ENCODE measurements at regions not wholly inside any gene's neighbourhood (a gene's known extent, or its start where the extent isn't known, plus 50 kb on each side); places are given as distances from the start of the nearest gene placed in this dataset.

DNA sequence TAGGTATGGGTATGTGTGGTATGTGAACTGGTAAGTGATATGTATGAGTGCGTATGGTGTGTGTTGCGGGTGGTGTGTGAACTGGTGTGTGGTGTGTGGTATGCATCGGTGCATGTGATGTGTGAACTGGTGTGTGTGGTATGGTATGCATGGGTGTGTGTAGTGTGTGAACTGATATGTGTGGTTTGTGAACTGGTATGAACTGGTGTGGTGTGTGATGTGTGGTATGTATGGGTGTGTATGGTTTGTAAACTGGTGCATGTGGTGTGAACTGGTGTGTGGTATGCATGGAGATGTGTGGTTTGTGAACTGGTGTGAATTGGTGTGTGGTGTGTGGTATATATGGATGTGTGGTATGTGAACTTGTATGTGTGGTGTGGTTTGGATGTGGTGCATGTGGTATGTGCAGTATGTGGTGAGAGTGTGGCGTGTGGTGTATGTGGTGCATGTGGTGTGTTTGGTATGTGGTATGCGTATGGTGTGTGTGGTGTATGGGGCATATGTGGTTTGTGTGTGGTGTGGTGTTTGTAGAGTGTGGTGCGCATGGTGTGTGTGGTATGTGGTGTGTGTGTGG lies 208.9 kb upstream of the TNP1 start:
- BruUV-seq (replicated peaks) = no TSS peak
- ATAC-seq = no peak
- no peak overlapping the region for H3K27ac ChIP-seq (ENCODE audit: low read length)
- TF ChIP-seq, protein P1, sequence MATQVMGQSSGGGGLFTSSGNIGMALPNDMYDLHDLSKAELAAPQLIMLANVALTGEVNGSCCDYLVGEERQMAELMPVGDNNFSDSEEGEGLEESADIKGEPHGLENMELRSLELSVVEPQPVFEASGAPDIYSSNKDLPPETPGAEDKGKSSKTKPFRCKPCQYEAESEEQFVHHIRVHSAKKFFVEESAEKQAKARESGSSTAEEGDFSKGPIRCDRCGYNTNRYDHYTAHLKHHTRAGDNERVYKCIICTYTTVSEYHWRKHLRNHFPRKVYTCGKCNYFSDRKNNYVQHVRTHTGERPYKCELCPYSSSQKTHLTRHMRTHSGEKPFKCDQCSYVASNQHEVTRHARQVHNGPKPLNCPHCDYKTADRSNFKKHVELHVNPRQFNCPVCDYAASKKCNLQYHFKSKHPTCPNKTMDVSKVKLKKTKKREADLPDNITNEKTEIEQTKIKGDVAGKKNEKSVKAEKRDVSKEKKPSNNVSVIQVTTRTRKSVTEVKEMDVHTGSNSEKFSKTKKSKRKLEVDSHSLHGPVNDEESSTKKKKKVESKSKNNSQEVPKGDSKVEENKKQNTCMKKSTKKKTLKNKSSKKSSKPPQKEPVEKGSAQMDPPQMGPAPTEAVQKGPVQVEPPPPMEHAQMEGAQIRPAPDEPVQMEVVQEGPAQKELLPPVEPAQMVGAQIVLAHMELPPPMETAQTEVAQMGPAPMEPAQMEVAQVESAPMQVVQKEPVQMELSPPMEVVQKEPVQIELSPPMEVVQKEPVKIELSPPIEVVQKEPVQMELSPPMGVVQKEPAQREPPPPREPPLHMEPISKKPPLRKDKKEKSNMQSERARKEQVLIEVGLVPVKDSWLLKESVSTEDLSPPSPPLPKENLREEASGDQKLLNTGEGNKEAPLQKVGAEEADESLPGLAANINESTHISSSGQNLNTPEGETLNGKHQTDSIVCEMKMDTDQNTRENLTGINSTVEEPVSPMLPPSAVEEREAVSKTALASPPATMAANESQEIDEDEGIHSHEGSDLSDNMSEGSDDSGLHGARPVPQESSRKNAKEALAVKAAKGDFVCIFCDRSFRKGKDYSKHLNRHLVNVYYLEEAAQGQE (IDR thresholded peaks at IDR 0.05; ENCODE audit: insufficient read depth in 1 of 2, low read depth in 2 of 2, low read length in 1 of 2) = no peak
- TF ChIP-seq TCF7L2 (IDR thresholded peaks at IDR 0.05; ENCODE audit: low read depth, low read length) = no peak
- no peak overlapping the region for H3K4me3 ChIP-seq (ENCODE audit: low read depth in 2 of 2, low read length in 2 of 2)
- DNase-seq (ENCODE audit: low read depth, low spot score) = no peak
- H3K9me3 ChIP-seq (ENCODE audit: control insufficient read depth, insufficient read depth, low read depth, low read length) = no peaks in the 10 kb centered on the region
- no peaks in the 10 kb centered on the region for H3K4me1 ChIP-seq (ENCODE audit: control insufficient read depth, insufficient read depth, low read length)
- in situ Hi-C loops (cut with HindIII; ENCODE audit: low pct_unique_long_range_greater_than_20kb, low sequenced_read_pairs) (no loop called here), intact Hi-C loops (cut with micrococcal nuclease; ENCODE audit: unreplicated experiment) (no loop called here)
- POLR2A ChIA-PET = no interaction called here
- H3K27me3 ChIP-seq (ENCODE audit: control insufficient read depth, insufficient read depth, low read length) = no peaks in the 10 kb centered on the region
- H3K36me3 ChIP-seq (ENCODE audit: control insufficient read depth, insufficient read depth, low read length) = no peaks in the 10 kb centered on the region
- CTCF ChIA-PET = no interaction called here

DNA sequence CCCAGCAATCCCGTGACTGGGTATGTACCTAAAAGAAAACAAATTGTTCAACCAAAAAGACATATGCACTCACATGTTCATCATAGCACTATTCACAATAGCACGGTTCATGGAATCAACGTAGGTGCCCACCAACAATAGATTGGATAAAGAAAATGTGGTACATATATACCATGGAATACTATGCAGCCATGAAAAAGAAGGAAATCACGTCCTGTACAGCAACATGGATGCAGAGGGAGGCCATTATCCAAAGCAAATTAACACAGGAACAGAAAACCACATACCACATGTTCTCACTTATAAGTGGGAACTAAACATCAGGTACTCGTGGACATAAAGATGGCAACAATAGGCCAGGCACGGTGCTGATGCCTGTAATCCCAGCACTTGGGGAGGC lies 207.9 kb upstream of the TNP1 start:
- ATAC-seq (no peak), DNase-seq (ENCODE audit: low read depth, low spot score) (no peak)
- no peaks in the 10 kb centered on the region for H3K4me1 ChIP-seq (ENCODE audit: control insufficient read depth, insufficient read depth, low read length)
- no peak overlapping the region for H3K27ac ChIP-seq (ENCODE audit: low read length)
- H3K27me3 ChIP-seq (ENCODE audit: control insufficient read depth, insufficient read depth, low read length) = no peaks in the 10 kb centered on the region
- TF ChIP-seq SIN3A (IDR thresholded peaks at IDR 0.05; ENCODE audit: borderline replicate concordance, insufficient read depth, low read depth, low read length) = no peak
- TF ChIP-seq, protein P2, sequence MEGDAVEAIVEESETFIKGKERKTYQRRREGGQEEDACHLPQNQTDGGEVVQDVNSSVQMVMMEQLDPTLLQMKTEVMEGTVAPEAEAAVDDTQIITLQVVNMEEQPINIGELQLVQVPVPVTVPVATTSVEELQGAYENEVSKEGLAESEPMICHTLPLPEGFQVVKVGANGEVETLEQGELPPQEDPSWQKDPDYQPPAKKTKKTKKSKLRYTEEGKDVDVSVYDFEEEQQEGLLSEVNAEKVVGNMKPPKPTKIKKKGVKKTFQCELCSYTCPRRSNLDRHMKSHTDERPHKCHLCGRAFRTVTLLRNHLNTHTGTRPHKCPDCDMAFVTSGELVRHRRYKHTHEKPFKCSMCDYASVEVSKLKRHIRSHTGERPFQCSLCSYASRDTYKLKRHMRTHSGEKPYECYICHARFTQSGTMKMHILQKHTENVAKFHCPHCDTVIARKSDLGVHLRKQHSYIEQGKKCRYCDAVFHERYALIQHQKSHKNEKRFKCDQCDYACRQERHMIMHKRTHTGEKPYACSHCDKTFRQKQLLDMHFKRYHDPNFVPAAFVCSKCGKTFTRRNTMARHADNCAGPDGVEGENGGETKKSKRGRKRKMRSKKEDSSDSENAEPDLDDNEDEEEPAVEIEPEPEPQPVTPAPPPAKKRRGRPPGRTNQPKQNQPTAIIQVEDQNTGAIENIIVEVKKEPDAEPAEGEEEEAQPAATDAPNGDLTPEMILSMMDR (IDR thresholded peaks at IDR 0.05) = no peak
- TF ChIP-seq TCF7L2 (IDR thresholded peaks at IDR 0.05; ENCODE audit: low read depth, low read length) = no peak
- TF ChIP-seq POLR2AphosphoS5 (IDR thresholded peaks at IDR 0.05; ENCODE audit: low read depth, low read length) = no peak
- TF ChIP-seq, protein P1 (IDR thresholded peaks at IDR 0.05; ENCODE audit: insufficient read depth in 1 of 2, low read depth in 2 of 2, low read length in 1 of 2) = no peak
- POLR2A ChIA-PET = no interaction called here
- BruUV-seq (replicated peaks) = no TSS peak
- CTCF ChIA-PET = no interaction called here
- in situ Hi-C loops (cut with HindIII; ENCODE audit: low pct_unique_long_range_greater_than_20kb, low sequenced_read_pairs) = no loop called here
- no peaks in the 10 kb centered on the region for H3K9me3 ChIP-seq (ENCODE audit: control insufficient read depth, insufficient read depth, low read depth, low read length)
- no peak overlapping the region for H3K4me3 ChIP-seq (ENCODE audit: low read depth in 2 of 2, low read length in 2 of 2)
- intact Hi-C loops (cut with micrococcal nuclease; ENCODE audit: unreplicated experiment) = no loop called here
- no peaks in the 10 kb centered on the region for H3K36me3 ChIP-seq (ENCODE audit: control insufficient read depth, insufficient read depth, low read length)

Measured in Panc1 (cell line).